NOMO-1 treated with dmso at 0.1 percent for 144 hours (cell line): ENCODE measurements at regions not wholly inside any gene's neighbourhood (a gene's known extent, or its start where the extent isn't known, plus 50 kb on each side); places are given as distances from the start of the nearest gene placed in this dataset.
"Not testable (repeated sequence)": the region's sequence is repeated elsewhere in the genome, so short reads cannot be mapped to it uniquely, and the experiment has no call there.

ENCODE experiments used
- DNase-seq: peaks from one replicate; lab custom pipeline; 2025; ENCODE audit not compliant: unreplicated experiment; lab: John Stamatoyannopoulos, UW

GRCh38 chr2:45120546-45120945 lies 111.3 kb upstream of the SIX2 start:
- DNase-seq, result no peak

- DNase-seq, result peak; percentile 40
Observed at GRCh38 chr2:45119855-45120254, 110.6 kb upstream of the SIX2 start.

- DNase-seq, result no peak
Observed at GRCh38 chr2:45119038-45119437, 109.8 kb upstream of the SIX2 start.

- no peak for DNase-seq
Observed at GRCh38 chr2:45117383-45117782, 108.1 kb upstream of the SIX2 start.

- DNase-seq, result no peak
Observed at GRCh38 chr2:45115181-45115580, 105.9 kb upstream of the SIX2 start.

- no peak for DNase-seq
Observed at GRCh38 chr2:45114221-45114955, 105.1 kb upstream of the SIX2 start.

GRCh38 chr2:45112750-45113149 lies 103.5 kb upstream of the SIX2 start:
- DNase-seq, result no peak

GRCh38 chr2:45105050-45105582 lies 95.9 kb upstream of the SIX2 start:
- no peak for DNase-seq

- no peak for DNase-seq
Observed at GRCh38 chr2:45104429-45104828, 95.2 kb upstream of the SIX2 start.

- DNase-seq, result no peak
Observed at GRCh38 chr2:45103351-45104345, 94.4 kb upstream of the SIX2 start.

- no peak for DNase-seq
Observed at GRCh38 chr2:45102579-45103117, 93.4 kb upstream of the SIX2 start.

- DNase-seq, result no peak
Observed at GRCh38 chr2:45102141-45102540, 92.9 kb upstream of the SIX2 start.

- no peak for DNase-seq
Observed at GRCh38 chr2:45096996-45097395, 87.7 kb upstream of the SIX2 start.

- DNase-seq, result not testable (repeated sequence)
Observed at GRCh38 chr2:45096038-45096437, 86.8 kb upstream of the SIX2 start.

- no peak for DNase-seq
Observed at GRCh38 chr2:45093663-45094062, 84.4 kb upstream of the SIX2 start.

- DNase-seq, result no peak
Observed at GRCh38 chr2:45093181-45093580, 83.9 kb upstream of the SIX2 start.

- DNase-seq, result no peak
Observed at GRCh38 chr2:45089554-45090261, 80.5 kb upstream of the SIX2 start.

GRCh38 chr2:45085487-45085886 lies 76.2 kb upstream of the SIX2 start:
- DNase-seq, result peak; percentile 23

GRCh38 chr2:45084361-45085020 lies 75.2 kb upstream of the SIX2 start:
- DNase-seq, result no peak

- DNase-seq, result no peak
Observed at GRCh38 chr2:45083175-45083574, 73.9 kb upstream of the SIX2 start.
